ENCODE measurements at regions not wholly inside any gene's neighbourhood (a gene's known extent, or its start where the extent isn't known, plus 50 kb on each side); places are given as distances from the start of the nearest gene placed in this dataset.

DNA sequence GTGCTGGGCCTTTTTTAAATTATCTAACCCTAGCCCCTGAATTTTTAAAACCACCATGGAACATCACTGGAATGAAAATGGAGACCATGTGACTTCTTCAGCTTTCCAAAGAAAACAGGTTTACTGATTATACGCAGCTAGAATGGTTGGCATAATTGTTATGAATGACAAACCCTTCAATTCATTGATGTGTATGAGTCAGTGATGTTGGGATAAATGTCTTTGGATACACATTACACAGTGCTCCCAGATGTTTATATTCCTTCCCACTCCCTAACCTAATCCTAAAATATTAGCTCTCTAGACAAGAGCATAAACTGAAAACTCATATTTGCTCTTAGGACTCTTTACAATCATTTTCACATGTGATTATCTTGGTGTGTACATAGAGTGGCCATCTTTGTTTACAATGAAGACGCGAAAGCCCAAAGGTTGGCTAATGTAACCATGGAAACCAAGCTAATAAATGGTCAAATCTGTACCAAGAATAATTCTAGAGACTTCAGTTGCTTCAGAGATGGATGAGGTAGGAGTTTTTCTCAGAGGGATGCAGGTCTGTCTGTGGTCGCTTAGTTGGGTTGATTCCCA lies 131.2 kb upstream of the HMHB1 start:
- no peak for DNase-seq (ENCODE audit: low read depth)
- TF ChIP-seq, protein P1, sequence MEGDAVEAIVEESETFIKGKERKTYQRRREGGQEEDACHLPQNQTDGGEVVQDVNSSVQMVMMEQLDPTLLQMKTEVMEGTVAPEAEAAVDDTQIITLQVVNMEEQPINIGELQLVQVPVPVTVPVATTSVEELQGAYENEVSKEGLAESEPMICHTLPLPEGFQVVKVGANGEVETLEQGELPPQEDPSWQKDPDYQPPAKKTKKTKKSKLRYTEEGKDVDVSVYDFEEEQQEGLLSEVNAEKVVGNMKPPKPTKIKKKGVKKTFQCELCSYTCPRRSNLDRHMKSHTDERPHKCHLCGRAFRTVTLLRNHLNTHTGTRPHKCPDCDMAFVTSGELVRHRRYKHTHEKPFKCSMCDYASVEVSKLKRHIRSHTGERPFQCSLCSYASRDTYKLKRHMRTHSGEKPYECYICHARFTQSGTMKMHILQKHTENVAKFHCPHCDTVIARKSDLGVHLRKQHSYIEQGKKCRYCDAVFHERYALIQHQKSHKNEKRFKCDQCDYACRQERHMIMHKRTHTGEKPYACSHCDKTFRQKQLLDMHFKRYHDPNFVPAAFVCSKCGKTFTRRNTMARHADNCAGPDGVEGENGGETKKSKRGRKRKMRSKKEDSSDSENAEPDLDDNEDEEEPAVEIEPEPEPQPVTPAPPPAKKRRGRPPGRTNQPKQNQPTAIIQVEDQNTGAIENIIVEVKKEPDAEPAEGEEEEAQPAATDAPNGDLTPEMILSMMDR (IDR thresholded peaks at IDR 0.05; ENCODE audit: insufficient read depth, low read depth, low read length, missing control alignments) = no peak
- H3K4me3 ChIP-seq (ENCODE audit: low read depth, low read length) = no peak overlapping the region

DNA sequence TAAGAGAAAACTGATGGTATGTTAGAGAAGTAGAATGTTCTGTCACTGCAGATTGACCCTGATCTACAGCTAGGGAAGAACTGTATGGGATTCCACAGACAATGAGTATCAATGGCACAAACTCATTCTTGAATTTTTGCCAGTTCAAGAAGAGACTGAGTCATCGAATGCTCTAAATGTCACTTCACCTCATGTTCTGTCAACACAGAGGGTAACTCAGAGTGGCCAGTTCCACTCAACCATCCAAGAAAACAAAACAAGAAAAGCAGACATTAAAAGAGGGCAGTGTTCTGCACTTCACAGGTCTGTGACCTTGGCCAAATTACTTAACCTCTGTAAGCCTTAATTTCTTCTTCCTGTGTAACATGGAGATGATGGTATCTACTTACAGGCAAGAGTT lies 132.2 kb upstream of the HMHB1 start:
- no peak for DNase-seq (ENCODE audit: low read depth)
- TF ChIP-seq, protein P1 (IDR thresholded peaks at IDR 0.05; ENCODE audit: insufficient read depth, low read depth, low read length, missing control alignments) = no peak
- H3K4me3 ChIP-seq (ENCODE audit: low read depth, low read length) = no peak overlapping the region

DNA sequence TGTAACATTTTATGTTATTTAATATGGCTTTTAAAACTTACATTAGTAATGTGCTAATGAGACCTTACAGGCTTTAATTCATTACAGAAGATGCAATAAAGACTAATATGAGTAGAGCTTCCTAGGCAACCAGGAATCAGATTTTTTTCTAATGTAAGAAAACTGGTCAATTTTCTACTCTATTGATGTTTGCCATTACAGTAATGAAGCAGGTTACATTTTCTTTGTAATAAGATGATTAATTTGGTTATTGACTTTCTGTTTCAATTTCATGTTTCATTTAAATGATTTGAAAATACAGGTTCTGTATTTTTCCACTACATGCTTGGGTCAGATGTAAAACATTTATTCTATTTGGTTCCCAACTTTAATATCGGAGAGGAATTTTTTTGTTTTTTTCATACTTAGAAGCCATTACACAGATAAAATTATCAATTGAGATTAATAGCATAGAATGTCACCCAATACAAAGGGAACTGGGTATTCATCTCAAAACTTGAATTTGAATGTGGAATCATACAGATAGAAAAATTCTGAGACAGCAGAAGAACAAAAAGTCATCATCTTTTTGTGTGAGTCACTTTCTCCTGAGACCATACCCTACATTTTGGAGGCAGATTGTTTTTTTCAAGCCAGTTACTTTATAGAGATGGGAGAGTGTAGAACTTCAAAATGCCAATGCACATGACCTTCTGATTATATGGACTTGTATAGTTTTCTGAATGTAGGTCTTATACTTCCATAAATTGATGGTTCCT lies 133.6 kb upstream of the HMHB1 start:
- no peak overlapping the region for H3K4me3 ChIP-seq (ENCODE audit: low read depth, low read length)
- TF ChIP-seq, protein P1 (IDR thresholded peaks at IDR 0.05; ENCODE audit: insufficient read depth, low read depth, low read length, missing control alignments) = no peak
- no peak for DNase-seq (ENCODE audit: low read depth)

DNA sequence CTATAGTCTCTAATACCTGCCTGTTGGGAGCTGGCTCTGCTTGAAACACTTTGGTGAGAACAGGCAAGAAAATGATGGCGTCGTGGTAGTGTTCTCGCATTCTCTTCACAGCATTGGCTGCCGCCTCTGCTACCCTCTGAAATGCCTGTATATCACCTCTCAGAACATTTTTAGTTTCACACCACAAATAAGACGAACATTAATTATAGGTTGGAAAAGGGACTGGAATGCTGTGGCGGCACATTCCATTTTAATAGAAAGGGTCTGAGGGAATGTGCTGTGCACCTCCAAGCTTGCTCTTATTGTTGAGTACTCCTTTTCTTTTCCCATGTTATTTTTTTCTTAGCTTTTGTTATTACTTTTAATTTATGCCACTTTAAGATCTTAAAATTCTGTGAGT lies 134.6 kb upstream of the HMHB1 start:
- TF ChIP-seq, protein P1 (IDR thresholded peaks at IDR 0.05; ENCODE audit: insufficient read depth, low read depth, low read length, missing control alignments) = no peak
- H3K4me3 ChIP-seq (ENCODE audit: low read depth, low read length) = no peak overlapping the region
- no peak for DNase-seq (ENCODE audit: low read depth)

DNA sequence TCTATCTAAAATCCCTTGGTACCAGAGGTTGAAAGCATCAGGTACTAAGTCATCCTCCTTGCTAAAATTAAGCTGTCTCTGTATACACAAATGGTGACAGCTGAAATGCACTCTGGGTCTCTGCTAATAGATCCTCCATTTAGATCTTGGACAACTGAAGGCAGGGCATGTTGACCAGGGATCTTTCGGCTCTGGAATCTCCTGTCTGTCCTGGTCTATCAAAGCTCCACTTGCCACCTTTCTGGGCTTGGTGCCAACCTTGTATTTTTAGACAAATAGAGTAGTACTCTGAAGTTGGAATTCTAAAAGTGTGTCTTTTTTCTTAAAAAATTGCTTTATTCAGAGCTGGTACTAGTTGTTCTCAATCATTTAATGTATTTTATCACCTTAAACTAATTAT lies 135.2 kb upstream of the HMHB1 start:
- TF ChIP-seq, protein P1 (IDR thresholded peaks at IDR 0.05; ENCODE audit: insufficient read depth, low read depth, low read length, missing control alignments) = no peak
- DNase-seq (ENCODE audit: low read depth) = no peak
- no peak overlapping the region for H3K4me3 ChIP-seq (ENCODE audit: low read depth, low read length)

DNA sequence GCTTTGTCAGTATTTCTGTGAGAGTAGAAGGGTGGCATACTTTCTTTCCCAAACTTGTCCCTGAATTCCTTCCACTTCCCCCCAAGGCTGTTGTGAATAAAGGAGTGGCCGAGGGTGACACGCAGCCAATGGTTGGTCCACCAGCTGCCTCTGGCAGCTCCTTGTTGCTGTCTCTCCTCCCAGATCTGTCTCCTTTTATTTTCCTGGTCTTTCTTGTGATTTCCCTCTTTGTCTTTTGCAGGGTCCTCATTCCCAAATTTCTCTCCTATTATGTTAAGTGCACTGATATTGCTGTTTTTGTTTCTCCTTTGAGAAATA lies 137.5 kb upstream of the HMHB1 start:
- TF ChIP-seq, protein P1 (IDR thresholded peaks at IDR 0.05; ENCODE audit: insufficient read depth, low read depth, low read length, missing control alignments) = no peak
- H3K4me3 ChIP-seq (ENCODE audit: low read depth, low read length) = no peak overlapping the region
- DNase-seq (ENCODE audit: low read depth) = no peak

Measured in GM12865 (cell line).